AG09309 (cell line): ENCODE measurements at regions not wholly inside any gene's neighbourhood (a gene's known extent, or its start where the extent isn't known, plus 50 kb on each side); places are given as distances from the start of the nearest gene placed in this dataset.

Experiments used
- DNase-seq: peaks from one replicate; pipeline ENCODE4 v3.0.0-alpha.2; 2010; ENCODE audit warnings: low read depth
- H3K4me3 ChIP-seq: 2 replicates; pipeline ENCODE4 v1.5.1; 2011; ENCODE audit warnings: mild to moderate bottlenecking, low read depth, low read length, moderate library complexity; ENCODE audit not compliant: control insufficient read depth
- CTCF ChIP-seq: IDR thresholded peaks from 2 replicates; pipeline ENCODE4 v1.5.1; 2011; ENCODE audit warnings: mild to moderate bottlenecking, low read depth, low read length, inconsistent platforms; ENCODE audit not compliant: insufficient read depth, control insufficient read depth; ENCODE audit errors: missing control alignments

GRCh38 chr20:52457826-52458225 is 266.2 kb upstream of the ZFP64 start:
- H3K4me3 ChIP-seq, result no peak overlapping the region
- TF ChIP-seq CTCF, result no peak

GRCh38 chr20:52454660-52455059 is 263.1 kb upstream of the ZFP64 start:
- H3K4me3 ChIP-seq, result no peak overlapping the region
- TF ChIP-seq CTCF, result no peak
- DNase-seq, result no peak

More at GRCh38 chr20:52457826-52458225, 266.2 kb upstream of the ZFP64 start:
- DNase-seq, result no peak

- no peak for DNase-seq
Measured at GRCh38 chr20:52448513-52449232, 257.1 kb upstream of the ZFP64 start.

GRCh38 chr20:52447225-52447551 is 255.6 kb upstream of the ZFP64 start:
- no peak overlapping the region for H3K4me3 ChIP-seq
- TF ChIP-seq CTCF, result no peak
- DNase-seq, result no peak

More at GRCh38 chr20:52448513-52449232, 257.1 kb upstream of the ZFP64 start:
- no peak for TF ChIP-seq CTCF
- no peak overlapping the region for H3K4me3 ChIP-seq

GRCh38 chr20:52446421-52447224 is 255.0 kb upstream of the ZFP64 start:
- no peak for TF ChIP-seq CTCF
- no peak for DNase-seq
- no peak overlapping the region for H3K4me3 ChIP-seq

- H3K4me3 ChIP-seq, result no peak overlapping the region
- TF ChIP-seq CTCF, result no peak
- DNase-seq, result no peak
Measured at GRCh38 chr20:52444455-52444854, 252.9 kb upstream of the ZFP64 start.
